Body of pancreas (tissue), 4 donors: ENCODE measurements at regions not wholly inside any gene's neighbourhood (a gene's known extent, or its start where the extent isn't known, plus 50 kb on each side); places are given as distances from the start of the nearest gene placed in this dataset.

Experiments used
- CTCF ChIP-seq, 7 experiments: fragments of 450-650 bp in 4 of 7; fragments of 200-600 bp in 3 of 7; sonication (generic) in 3 of 7; IDR thresholded peaks; one replicate each; pipeline ENCODE4 v1.5.1; 2016 to 2019; ENCODE audit warnings: antibody characterized with exemption in 7 of 7
- POLR2A ChIP-seq, 3 donors: fragments of 450-650 bp; IDR thresholded peaks; one replicate each; pipeline ENCODE4 v1.6.1; 2016; ENCODE audit warnings: antibody characterized with exemption in 3 of 3, mild to moderate bottlenecking in 2 of 3

DNA sequence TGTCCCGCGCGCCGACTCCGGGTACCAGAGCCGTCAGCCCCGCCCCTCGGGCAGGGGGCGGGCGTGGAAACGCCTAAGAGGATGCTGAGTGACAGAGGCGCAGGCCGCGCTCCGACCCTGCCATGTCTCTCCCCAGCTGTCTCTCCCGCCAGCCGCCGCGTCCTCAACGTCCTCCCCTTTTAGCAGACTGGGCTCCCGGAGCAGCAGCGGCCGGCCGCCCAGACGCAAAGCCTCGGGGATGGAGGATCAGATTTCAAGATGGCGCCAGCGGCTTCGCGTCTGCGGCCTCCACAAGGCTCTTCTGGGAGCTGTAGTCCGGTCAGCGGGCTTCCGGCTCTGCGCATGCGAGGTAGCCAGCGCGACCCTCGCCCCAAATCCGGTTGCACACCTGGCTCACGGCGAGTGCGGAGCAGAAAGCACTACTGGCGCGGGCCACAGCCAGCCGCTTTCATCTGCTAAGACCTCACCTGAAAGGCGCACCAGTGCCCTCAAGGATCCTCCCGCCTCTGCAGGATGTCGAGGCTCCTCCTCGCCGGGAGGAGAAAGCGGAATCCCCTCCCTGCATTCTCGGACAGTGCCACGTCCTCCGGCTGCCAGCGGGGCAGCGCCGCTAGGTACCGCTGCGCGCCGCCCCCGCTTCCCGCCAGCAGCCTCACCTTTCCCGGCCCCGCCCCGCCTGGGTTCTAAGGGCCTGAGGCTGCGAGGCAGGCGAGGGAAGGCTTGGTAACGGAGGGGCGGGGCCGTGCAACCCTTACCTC, 143.6 kb downstream of the NBPF8 start:
- TF ChIP-seq CTCF (IDR thresholded peaks at IDR 0.05), result peak in 4 of 7 experiments; percentile 24 to 47 (median 30)
- peak; percentile 25 to 68 (median 55) for TF ChIP-seq POLR2A (IDR thresholded peaks at IDR 0.05)
